NCI-H748 (cell line): ENCODE measurements at regions not wholly inside any gene's neighbourhood (a gene's known extent, or its start where the extent isn't known, plus 50 kb on each side); places are given as distances from the start of the nearest gene placed in this dataset.
"Not testable (repeated sequence)": the region's sequence is repeated elsewhere in the genome, so short reads cannot be mapped to it uniquely, and the experiment has no call there.

Experiments
- DNase-seq: peaks from one replicate; lab custom pipeline; 2025; ENCODE audit not compliant: unreplicated experiment; lab: John Stamatoyannopoulos, UW

DNA sequence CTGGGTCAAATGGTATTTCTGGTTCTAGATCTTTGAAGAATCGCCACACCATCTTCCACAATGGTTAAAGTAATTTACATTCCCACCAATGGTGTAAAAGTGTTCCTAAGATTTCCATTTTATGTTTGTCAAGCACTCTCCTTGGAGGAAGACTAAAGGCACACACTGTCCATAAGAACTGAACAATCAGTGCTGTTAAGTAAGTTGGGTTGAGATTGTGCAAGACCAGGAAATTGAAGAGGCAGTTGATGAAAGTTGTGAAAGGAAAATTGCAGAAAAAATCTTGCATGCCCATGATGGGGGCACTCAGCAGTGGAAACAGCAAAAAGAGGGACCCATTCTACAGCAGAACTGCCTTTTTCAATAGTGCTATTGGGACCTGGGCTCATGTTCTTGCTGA is 323.6 kb downstream of the DLEU7 start:
- no peak for DNase-seq

DNA sequence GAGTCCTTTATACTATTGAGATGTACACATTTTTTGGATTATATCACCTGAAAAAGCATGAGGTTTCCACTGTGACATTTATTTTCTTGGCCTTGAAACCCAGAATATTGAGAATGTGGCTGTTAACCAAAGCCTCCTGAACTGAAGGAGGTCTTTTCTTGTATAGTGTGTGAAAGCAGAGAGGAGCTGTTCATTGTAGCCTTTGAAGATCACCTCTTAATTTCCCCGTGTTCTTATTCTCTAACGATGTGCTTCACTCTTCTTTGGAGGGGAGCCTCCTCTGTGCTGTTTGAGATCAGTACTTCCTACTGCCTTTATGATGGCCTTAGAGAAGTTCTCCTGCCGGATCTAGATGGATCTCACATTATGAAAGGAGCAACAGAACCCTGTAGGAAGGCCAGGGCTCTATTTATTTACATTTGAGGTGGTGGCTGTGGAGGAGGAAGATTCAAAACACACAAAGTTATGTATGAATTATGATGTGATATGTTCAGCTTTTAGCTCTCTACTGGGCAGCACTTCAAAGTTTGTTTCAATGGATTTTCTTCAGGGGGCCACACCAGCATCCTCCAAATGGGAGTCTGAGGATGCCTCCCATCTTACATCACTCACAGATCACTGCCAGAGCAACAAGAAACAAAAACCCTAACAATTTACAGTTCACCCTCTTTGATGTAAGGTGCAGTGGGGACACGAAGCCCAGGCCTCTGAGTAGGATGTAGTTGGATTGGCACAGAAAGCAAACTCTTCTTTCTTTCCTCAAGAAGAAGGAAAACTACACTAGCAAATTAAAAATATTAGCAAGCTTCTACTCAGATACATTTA is 322.3 kb downstream of the DLEU7 start:
- no peak for DNase-seq

DNA sequence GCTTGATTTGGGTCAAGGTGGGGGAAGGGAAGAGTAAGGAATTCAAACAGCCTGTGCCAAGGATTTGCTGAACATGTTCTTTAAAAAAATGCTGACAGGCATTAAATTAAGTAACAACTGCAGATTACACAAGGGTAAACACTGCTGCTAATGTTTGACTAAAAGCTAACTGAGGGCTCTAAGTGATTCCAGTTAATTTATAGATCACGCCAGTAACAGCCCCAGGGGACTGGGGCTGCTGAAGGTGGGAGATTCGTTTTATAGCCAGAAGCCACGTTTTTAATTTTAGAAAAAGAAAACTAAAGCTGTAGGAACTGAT is 321.7 kb downstream of the DLEU7 start:
- peak; percentile 59 for DNase-seq

DNA sequence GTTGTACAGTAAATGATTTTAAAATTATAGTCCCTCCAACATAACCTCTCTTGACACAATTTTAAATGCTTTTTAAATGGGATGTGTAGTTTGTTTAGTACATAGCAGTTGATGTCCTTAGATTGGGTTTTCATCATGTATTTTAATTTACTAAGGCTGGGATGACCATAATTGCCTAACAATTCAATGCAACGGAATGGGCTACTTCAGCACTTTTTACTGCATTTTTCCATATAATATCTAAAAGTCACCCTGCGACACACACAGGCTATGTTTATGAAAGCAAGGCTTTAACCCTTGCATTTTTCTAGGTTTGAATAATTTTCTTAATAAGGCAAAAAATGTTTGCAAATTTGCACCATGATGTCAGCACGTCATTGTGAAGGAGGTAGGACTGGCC is 321.0 kb downstream of the DLEU7 start:
- no peak for DNase-seq

DNA sequence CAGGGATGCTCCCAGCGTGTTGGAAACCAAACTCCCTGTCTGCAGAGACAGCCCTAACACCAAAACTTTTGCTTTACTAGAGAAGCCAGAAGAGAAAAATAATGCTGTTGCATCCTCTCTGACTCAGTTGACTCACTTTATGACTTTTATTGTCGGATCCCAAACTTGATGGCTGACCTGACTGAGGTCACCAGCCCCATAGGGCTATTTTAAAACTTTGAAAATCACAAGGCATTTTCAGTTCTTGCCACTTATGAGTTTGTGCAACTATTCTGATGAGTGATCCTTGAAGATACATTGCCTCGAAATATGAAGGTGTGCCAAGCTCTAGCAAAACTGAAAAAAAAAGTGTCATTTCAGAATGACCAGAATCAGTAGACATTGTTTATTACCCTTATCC is 320.2 kb downstream of the DLEU7 start:
- DNase-seq = no peak

DNA sequence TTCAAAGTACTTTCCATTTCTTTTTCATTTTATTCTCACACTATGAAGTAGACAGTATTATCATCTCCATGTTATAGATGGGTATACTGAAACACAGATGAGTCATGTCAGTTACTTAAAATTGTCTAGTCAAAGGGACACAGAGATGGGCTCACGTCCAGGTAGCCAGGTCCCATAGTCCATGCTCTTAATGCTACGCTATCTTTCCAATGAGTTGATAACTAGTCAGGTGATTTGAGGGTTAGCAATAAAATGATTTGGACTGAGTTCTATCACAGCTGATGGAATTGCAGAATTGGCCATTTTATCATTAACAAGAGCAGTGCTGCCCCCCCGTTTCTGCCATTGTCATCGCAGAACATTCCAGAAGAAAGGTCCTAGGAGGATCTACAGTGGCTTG is 318.9 kb downstream of the DLEU7 start:
- DNase-seq = no peak

DNA sequence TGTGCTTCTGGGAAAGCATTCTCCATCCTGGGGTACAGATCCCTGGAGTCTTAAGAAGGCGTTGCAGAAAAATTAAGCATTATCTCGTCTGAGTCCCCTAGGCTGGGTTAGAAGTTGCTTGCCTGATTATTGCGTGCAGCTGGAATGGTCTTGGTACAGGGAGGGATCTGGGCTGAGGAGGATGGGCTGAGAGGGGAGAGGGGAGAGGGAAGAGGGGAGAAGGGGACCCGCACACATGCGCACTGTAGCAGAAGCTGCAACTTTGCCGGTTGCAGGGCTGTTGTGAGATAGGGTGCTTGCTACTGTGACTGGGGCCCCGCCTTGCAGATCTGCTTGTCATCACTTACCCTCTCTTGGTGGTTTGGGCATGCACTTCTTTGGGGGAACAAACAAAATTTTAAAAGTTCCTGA is 316.8 kb downstream of the DLEU7 start:
- no peak for DNase-seq

DNA sequence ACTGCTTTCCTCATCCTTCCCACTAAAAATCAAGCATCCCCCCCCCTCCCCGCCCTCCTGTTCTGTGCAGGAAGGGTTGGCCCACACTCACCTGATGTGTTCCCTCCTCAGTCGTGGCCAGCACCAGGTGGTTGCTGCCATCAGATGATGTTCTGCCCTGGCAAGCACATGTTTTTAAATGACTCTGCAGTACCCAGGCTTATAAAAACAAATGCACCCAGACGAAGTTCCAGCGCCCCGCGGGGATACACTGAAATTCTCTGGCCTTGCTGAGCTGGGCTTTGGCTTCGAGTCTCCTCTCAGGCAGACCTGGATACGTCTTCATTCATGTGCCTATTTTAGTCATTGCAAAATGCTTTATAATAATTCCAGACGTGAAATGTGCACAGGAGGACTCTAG is 316.3 kb downstream of the DLEU7 start:
- DNase-seq = no peak

DNA sequence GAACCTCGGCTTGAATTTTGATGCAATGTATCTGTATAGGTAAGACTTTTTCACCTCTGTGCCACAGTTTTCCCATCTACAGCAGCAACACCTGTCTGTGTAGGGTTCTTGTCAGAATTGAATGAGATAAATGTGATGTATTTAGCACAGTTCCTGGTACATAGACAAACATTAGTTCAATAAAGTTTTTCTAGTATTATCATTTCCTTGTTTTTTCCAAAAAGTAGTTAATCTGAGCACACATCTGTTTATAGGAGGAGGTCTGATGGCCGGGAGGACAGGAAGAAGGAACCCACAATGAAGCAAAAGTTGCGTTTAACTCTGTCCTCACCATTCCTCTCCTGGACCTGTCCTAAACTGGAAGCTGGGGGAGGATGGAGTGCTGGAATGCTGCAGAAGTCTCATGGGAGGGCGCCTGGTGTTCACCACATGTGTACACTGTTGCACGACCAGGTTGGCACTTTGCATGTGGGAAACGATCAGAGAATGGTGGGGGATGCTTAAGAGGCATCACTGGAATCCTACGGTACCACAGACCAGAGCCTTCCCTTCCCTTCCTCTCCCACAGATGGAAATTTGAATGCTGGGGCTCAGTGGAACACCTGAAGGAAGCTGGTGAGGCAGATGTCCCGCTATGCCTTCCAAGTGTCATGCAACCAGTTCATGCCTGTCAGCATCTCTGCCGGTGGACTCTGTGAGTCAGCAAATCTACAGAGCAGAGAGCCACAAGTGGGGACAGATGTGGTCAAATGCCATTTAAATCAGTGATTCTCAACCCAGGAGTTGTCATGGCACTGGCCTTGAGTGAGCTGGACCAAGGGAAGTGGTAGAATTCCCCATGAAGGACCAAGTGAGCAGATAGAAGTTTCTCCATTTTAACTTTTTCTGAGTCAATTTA is 315.6 kb downstream of the DLEU7 start:
- no peak for DNase-seq

DNA sequence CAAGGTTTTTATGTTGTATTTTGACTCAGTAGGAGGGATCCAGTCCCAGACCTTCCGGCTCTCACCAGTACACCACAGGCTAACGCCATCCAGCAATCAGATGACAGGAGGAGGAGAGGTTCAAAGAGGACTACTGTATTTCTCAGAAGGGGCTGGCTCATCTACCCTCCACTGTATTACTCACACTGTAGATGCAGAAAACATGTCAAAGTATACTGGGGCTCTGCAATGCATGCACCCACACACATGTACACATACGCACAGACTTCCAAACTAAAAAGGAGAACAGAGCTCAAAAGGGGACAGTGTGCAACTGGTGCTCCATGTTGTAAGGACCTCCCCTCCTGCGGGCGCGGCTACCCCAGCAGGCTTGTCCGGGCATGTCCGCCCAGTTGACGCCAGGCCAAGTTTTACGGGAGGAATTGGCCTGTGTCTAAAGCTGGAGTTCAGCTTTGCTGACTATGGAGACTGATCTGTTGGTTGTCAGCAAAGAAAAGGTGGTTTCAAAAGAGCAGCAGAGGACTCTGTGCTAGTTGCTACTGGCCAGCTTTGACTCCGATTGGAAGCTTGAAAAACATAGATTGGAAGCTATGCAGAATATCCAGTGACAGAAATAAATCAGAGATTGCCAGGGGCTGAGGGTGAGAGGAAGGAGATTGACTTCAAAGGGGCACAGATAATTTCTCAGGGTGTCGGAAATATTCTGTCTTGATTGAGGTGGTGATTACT is 314.2 kb downstream of the DLEU7 start:
- DNase-seq = peak; percentile 96

DNA sequence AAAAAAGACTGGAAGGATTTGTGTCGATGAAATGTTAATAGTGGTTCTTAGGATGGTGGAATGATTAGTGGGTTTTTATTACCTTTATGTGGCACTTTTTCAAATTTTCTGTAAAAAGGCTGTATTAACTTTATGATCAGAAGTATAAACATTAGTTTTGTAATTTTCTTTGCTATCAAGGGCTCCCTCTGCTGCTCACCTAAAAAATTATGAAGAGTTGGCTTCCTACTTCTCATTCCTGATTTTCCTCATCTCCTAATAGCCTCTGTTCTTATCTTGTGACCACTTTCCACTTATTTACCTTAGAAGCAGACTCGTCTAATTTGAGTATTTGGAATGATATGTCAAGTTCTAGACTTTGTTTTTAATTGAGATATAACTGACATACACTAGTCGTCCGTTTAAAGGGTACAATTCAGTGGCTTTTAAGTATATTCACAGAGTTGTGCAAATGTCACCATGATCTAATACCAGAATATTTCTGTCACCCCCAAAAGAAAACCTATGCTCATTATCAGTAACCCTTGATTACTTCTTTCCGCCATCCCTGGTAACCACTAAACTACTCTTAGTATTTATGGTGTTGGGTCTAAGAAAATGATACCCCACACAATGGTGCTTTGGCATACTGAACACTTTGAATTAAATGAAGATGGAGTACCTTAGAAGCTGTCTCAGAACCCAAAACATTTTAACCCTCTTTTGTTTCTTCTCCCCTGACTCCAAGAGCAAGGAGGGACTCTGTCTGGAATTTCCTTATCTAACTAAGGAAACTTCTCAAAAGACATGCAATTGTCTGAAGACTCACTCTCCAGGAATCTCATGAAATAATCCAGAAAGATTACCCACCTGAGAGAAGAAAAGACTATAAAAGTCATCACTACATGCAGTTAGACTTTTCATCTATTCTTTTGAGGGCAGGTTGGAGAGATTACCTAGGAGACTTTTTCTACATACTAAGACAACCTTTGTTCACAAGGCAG is 311.3 kb downstream of the DLEU7 start:
- peak; percentile 22 for DNase-seq

DNA sequence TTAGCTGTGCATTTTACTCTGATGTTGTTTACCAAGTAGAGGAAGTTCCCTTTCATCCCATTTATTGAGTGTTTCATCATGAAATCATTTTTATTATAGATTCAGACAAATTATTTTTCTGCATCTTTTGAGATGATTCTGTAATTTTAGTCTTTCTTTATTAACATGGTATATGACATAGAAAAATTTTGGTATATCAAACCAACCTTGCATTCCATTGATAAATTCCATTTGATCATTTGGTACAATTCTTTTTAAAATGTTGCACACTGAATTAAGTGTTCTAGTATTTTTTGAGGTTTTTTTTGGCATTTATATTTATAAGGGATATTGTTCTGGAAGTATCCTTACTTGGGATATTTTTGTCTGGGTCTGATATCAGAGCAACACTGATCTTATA is 308.4 kb downstream of the DLEU7 start:
- no peak for DNase-seq

DNA sequence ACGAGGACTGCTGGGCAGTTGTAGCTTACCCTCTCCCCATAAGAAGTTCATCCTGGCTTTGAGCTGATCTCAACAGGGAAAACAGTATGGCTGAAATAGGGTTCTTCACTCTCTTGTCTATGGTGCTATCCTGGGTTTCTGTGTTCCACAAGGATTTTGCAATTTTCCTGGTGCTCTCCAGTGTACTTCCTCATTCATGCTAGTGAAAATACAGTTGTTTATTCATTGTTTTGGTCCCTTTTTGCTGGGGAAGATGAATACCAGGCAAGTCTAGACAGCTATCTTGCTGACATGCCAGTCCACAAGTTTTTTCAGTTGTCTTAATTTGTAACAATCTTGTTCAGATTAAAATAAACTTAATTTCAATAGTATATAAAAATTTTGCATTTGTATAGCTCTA is 306.5 kb downstream of the DLEU7 start:
- no peak for DNase-seq

DNA sequence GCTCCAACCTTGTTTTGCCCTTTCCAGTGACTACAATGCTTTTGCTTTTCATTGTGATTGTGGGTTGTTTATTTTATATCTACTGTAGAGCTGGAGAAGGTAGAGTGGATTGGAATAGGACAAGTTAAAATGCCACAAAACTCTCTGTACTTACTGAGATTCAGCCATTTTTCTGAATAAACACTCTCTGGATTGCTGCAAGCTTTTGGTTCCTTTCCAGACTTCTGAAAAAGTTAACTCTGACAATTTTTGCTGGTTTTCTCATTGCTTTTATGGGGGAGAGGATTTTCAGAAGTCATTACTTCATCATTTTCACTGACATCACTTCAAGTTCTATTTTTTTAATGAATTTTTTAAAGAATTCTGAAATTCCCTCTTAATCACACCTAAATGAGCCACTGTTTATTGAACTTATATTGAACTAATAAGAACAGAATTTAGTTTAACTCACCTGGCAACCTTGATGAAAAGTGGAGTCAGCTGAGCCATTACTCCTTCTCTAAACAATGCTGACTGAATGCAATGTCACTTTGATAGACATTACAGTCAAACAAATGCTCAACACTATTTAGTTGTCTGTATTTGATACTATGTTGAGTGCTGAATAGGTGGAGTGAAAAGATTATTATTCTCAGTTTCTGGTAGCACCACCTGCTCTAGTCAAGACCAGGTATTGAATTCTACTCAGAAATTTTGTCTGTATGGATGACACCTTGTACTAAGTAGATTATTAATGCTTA is 303.5 kb downstream of the DLEU7 start:
- DNase-seq = no peak

DNA sequence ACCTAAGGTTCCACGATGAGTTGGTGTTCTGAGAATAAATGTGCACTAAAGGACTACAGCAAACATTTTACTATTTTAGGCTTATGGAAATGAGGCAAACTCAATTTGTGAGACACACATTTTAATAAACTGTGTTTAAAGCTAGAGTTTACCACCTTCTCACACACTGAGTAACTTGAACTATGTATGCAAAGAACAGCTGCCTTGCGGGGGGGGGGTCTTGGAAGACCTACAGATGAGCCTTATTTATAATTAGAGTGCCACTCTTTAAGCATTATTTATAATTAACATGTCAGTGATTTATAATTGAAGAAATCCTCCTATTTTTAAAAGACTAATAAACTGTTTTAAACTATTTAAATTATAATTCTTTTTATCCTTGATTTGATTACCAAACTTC is 300.4 kb downstream of the DLEU7 start:
- no peak for DNase-seq

DNA sequence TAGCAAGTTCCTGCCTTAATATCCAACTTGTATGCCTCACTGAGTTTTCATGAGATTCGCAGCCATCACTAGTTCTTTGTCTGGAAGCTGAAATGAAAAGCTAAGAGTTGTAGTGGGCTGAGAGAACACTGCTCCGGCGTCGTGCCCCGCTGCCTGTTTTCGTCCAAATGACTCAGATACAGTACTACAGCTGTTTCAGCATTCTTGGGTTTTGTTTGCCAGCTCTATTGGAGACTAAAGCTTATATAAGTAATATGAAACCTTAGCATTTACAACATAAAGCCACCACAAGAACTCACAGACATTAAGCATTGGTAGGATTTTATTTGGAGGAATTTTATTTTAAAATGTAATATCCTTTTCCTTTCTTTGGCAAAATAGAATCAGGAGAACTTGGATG is 299.7 kb downstream of the DLEU7 start:
- DNase-seq = peak; percentile 17

DNA sequence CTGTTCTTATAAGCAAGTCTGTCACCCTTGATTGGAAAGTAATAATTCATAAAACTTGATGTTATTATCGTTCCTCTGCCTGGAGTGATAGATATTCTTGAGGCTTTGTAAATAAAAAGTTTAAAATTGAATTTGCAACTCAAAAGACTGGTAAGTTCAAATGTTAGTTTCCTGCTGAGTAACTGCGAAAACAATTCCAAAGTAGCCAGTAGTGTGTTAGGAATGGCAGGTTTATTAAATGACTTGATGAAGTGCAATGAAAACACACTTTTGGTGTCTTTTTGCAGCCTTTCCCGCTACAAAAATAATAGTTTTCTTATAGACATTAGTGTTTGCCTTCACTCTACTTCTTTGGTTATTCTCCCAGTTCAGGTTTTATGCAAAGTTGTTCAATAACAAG is 299.3 kb downstream of the DLEU7 start:
- no peak for DNase-seq

DNA sequence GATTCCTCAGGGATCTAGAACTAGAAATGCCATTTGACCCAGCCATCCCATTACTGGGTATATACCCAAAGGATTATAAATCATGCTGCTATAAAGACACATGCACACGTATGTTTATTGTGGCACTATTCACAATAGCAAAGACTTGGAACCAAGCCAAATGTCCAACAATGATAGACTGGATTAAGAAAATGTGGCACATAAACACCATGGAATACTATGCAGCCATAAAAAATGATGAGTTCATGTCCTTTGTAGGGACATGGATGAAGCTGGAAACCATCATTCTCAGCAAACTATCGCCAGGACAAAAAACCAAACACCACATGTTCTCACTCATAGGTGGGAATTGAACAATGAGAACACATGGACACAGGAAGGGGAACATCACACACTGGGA is 296.3 kb downstream of the DLEU7 start:
- DNase-seq = not testable (repeated sequence)

DNA sequence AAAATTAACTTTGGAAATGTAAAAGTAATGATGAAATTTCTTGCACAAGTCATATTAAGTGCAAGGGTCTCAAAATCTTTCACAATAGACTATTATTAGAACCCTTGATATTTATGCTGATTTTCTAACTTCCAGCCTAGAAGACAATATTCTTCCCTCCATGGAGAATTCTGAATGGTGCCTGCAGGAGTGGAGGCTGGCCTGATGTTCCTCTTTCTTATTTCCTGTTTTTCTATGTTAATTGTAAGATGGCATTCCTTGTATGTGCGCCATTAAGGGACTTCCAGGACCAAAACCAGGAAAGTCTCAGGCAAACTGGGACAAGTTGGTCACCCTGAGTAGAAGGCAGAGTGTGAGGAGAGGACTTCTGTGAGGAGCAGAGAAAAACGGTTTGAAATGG is 294.9 kb downstream of the DLEU7 start:
- DNase-seq = no peak
